Activated naive CD8-positive, alpha-beta T cell treated with anti-CD3 and anti-CD28 coated beads, Interleukin-2, amount 10 ng/mL, durations not matched to agents 7 days and 5 days (primary cell): ENCODE measurements at regions not wholly inside any gene's neighbourhood (a gene's known extent, or its start where the extent isn't known, plus 50 kb on each side); places are given as distances from the start of the nearest gene placed in this dataset.

Source experiments
- ATAC-seq: fragments of 150-1000 bp; cut with Tn5 transposase; one replicate; pipeline ENCODE4 v1.10.0; 2021; ENCODE audit warnings: low read depth, moderate library complexity
- POLR2A ChIA-PET: fragments of 350-600 bp; sonication (Branson Sonifier 250); formaldehyde crosslinking; loops from one replicate; lab custom pipeline; 2021; ENCODE audit warnings: antibody characterized with exemption; lab: Charles Lee
- DNase-seq: peaks from one replicate; pipeline ENCODE4 v3.0.0; 2021
- H3K27ac Mint-ChIP-seq: one replicate; pipeline ENCODE4 v1.8.0; 2022; ENCODE audit warnings: mild to moderate bottlenecking, mixed read lengths
- H3K27me3 Mint-ChIP-seq: one replicate; pipeline ENCODE4 v1.8.0; 2022; ENCODE audit warnings: mild to moderate bottlenecking, moderate library complexity, mixed read lengths
- H3K36me3 Mint-ChIP-seq: one replicate; pipeline ENCODE4 v1.8.0; 2021; ENCODE audit warnings: mild to moderate bottlenecking, mixed read lengths
- H3K4me1 Mint-ChIP-seq: one replicate; pipeline ENCODE4 v1.8.0; 2021; ENCODE audit warnings: mixed read lengths
- H3K4me3 Mint-ChIP-seq: one replicate; pipeline ENCODE4 v1.8.0; 2022; ENCODE audit warnings: mild to moderate bottlenecking, moderate library complexity, mixed read lengths
- H3K9me3 Mint-ChIP-seq: one replicate; pipeline ENCODE4 v1.8.0; 2021; ENCODE audit warnings: mixed read lengths

DNA sequence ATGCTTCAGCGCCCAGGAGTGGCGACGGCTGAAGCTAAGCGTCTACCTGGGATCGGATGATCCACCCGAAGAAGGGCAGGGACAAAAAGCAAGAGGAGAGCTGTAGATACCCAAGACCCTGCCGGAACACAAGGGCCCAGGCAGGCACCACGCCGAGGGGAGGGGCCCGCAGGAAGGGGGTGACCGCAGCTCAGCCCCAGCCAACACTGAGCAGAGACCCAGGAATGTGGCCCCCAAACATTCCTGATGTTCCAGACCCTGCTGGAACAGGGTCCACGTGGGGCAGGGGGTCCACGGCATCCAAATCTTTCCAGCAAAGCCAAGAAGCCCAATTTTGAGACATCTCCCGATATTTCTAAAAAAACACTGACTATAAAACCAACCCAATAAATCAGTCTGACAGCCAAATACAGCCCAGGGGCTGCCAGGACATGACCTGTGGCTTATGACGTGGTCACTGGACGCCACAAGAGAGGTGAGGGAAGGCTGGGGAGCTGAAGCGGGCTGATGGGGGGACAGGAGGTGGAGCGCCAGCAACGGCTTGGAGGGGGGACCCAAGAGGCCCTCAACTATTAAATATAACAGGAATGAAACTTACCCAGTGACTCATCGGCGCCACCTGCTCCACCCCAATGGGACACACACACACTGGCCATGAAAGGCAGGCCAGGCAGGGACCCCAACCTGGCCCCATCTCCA, 58.9 kb downstream of the NCOR2 start:
- DNase-seq (no peak), ATAC-seq (no peak)
- Mint-ChIP-seq H3K27ac (no peak overlapping the region), H3K27me3 (no peaks in the 10 kb centered on the region), H3K4me1 (peaks cover 6% of the 10 kb centered on the region), H3K36me3 (no peaks in the 10 kb centered on the region), H3K9me3 (no peaks in the 10 kb centered on the region), H3K4me3 (no peak overlapping the region)
- POLR2A ChIA-PET: no interaction called here

DNA sequence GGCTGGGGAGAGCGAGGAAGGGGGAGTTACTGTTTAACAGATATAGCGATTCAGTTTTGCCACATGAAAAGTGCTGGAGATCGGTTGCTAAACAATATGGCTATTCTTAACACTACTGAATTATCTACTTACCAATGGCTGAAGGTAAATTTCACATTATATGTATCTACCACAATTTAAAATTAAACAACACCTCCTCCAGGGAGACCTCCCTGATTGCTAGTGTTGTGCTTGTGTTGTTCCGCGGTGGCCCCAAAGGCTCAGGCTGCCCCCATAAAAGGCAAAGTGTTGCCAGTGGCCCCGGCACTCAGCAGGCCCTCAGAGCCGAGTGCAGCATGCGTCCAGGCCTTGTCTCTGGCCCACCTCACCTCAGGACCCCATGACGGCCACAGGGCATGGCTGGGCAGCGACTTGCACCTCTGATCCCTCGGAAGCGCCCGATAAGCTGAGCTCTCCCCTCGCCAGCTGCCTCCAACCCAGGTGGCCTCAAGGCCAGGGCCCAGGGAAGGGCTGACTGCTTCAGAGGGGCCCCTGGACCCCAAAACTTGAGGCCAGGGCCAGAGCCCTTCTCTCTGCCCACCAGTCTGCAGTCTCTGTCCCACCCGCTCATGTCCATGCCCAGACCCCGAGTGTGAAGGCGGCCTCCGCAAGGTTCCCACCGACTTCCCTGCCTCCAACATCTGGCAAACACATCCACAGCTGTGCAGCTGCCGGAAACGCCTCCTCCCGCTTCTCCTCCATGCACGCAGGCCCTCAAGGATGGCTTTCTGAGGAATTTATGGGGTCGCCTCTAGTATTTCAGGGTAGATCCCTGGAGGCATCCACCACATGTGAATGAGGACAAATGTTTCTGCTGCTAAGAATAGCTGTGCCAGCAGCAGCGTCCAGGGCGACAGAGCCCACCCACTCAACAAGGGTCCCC, 60.0 kb downstream of the NCOR2 start:
- Mint-ChIP-seq H3K4me1 (peaks cover 6% of the 10 kb centered on the region), H3K27me3 (no peaks in the 10 kb centered on the region), H3K4me3 (no peak overlapping the region), H3K27ac (no peak overlapping the region), H3K36me3 (no peaks in the 10 kb centered on the region), H3K9me3 (no peaks in the 10 kb centered on the region)
- ATAC-seq (no peak), DNase-seq (no peak)
- POLR2A ChIA-PET: no interaction called here

DNA sequence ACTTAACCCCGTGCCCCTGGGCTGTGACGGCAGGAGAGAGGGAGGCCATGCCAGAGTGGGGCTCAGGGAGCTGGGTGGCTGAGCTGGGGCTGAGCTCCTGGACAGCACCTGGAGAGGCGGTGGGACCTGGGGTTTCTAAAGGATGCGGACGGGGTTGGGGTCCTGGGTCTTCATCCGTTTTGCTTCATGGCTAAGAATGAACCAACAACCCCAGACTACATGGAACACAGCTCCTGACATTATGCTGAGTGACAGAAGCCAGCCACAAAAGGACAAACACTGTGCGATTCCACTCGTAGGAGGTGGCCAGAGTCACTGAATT, 60.6 kb downstream of the NCOR2 start:
- Mint-ChIP-seq H3K4me3 (no peak overlapping the region), H3K27ac (no peak overlapping the region), H3K4me1 (peaks cover 4% of the 10 kb centered on the region), H3K9me3 (no peaks in the 10 kb centered on the region), H3K27me3 (no peaks in the 10 kb centered on the region), H3K36me3 (no peaks in the 10 kb centered on the region)
- DNase-seq (no peak), ATAC-seq (no peak)
- POLR2A ChIA-PET: no interaction called here

GRCh38 chr12:124506145-124506831, 61.1 kb downstream of the NCOR2 start:
- Mint-ChIP-seq H3K27me3 (no peaks in the 10 kb centered on the region), H3K4me1 (peaks cover 7% of the 10 kb centered on the region), H3K4me3 (no peak overlapping the region), H3K9me3 (no peaks in the 10 kb centered on the region), H3K27ac (no peak overlapping the region), H3K36me3 (no peaks in the 10 kb centered on the region)
- ATAC-seq: no peak
- POLR2A ChIA-PET: no interaction called here
- no peak for DNase-seq

DNA sequence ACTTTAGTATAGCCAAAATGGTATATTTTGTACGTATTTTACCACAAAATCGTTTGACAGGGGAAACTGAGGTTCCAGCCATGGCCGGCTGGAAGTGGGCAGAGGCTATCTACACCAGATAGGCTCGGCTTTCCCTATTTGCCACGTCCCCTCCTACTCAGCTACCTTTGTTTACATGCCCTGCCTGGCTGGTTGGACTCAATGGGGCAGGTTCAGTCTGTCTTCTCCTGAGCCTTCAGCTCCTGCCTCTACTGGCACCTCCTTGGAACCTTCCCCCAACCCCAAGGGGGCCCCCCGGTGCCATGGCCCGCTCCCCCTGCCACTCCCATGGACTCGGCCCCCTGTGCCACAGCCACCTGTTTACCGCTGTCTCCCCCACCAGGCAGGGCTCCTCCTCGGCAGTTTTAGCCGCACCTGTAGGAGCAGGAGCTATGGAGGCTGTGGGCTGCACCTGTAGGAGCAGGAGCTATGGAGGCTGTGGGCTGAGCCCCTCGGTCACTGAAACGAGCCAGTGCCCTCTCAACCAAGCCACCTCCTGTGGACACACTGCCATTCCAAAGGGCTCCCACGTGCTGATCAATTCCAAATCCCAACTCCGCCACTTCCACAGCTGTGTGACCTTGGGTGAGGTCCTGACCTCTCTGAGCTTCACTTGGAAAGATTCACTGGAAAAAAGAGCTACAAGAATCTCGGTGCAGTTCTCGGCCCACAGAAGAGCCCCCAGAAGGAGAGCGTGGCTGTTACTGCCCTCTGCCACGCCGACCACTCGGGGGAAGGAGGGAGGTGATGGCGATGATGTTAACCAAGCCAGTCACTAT, 62.2 kb downstream of the NCOR2 start:
- Mint-ChIP-seq H3K4me1 (peaks cover 4% of the 10 kb centered on the region), H3K27me3 (no peaks in the 10 kb centered on the region), H3K4me3 (no peak overlapping the region), H3K27ac (no peak overlapping the region), H3K36me3 (no peaks in the 10 kb centered on the region), H3K9me3 (no peaks in the 10 kb centered on the region)
- POLR2A ChIA-PET: no interaction called here
- ATAC-seq: no peak
- DNase-seq: no peak

- no peak for DNase-seq
- peaks cover 7% of the 10 kb centered on the region for H3K4me1 Mint-ChIP-seq
- H3K36me3 Mint-ChIP-seq: no peaks in the 10 kb centered on the region
- no peaks in the 10 kb centered on the region for H3K27me3 Mint-ChIP-seq
- H3K27ac Mint-ChIP-seq: no peak overlapping the region
- POLR2A ChIA-PET: no interaction called here
- ATAC-seq: no peak
- no peaks in the 10 kb centered on the region for H3K9me3 Mint-ChIP-seq
- H3K4me3 Mint-ChIP-seq: no peak overlapping the region
Measured at GRCh38 chr12:124504273-124505000, 63.0 kb downstream of the NCOR2 start.

GRCh38 chr12:124503305-124503704, 64.1 kb downstream of the NCOR2 start:
- no peak overlapping the region for H3K4me3 Mint-ChIP-seq
- ATAC-seq (no peak), DNase-seq (no peak)
- POLR2A ChIA-PET: no interaction called here
- peaks cover 12% of the 10 kb centered on the region for H3K4me1 Mint-ChIP-seq
- no peaks in the 10 kb centered on the region for H3K36me3 Mint-ChIP-seq
- H3K9me3 Mint-ChIP-seq: no peaks in the 10 kb centered on the region
- H3K27me3 Mint-ChIP-seq: no peaks in the 10 kb centered on the region
- H3K27ac Mint-ChIP-seq: no peak overlapping the region

DNA sequence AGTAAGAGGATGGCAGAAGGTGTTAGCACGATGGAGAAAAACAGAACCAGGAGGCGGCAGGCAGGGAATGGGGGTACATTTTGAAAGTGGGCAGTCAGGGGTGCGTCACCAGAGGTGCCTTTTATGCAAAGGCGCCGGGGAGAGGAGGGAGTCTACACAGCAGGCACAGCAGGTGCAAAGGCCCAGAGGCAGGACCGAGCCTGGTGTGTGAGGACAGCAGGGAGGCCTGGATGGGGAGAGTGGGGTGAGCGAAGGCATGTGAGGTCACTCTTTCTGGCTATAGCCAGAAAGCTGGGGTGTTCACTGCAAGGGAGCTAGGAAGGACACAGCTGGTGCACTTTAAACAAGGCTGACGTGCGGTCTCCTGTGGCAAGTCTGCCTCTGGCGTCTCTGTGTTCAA, 65.0 kb downstream of the NCOR2 start:
- Mint-ChIP-seq H3K4me1 (peaks cover 12% of the 10 kb centered on the region), H3K27ac (no peak overlapping the region), H3K36me3 (no peaks in the 10 kb centered on the region), H3K9me3 (no peaks in the 10 kb centered on the region), H3K27me3 (no peaks in the 10 kb centered on the region), H3K4me3 (no peak overlapping the region)
- ATAC-seq (no peak), DNase-seq (no peak)
- POLR2A ChIA-PET: no interaction called here

- no peak overlapping the region for H3K4me3 Mint-ChIP-seq
- POLR2A ChIA-PET: no interaction called here
- ATAC-seq (no peak), DNase-seq (no peak)
- H3K36me3 Mint-ChIP-seq: no peaks in the 10 kb centered on the region
- no peaks in the 10 kb centered on the region for H3K27me3 Mint-ChIP-seq
- no peaks in the 10 kb centered on the region for H3K9me3 Mint-ChIP-seq
- H3K27ac Mint-ChIP-seq: no peak overlapping the region
- peaks cover 11% of the 10 kb centered on the region for H3K4me1 Mint-ChIP-seq
Measured at GRCh38 chr12:124501827-124502226, 65.6 kb downstream of the NCOR2 start.

GRCh38 chr12:124501112-124501561, 66.3 kb downstream of the NCOR2 start:
- no peak overlapping the region for H3K4me3 Mint-ChIP-seq
- no peaks in the 10 kb centered on the region for H3K27me3 Mint-ChIP-seq
- H3K9me3 Mint-ChIP-seq: no peaks in the 10 kb centered on the region
- ATAC-seq (no peak), DNase-seq (no peak)
- peaks cover 13% of the 10 kb centered on the region for H3K4me1 Mint-ChIP-seq
- POLR2A ChIA-PET: no interaction called here
- peak overlapping the region; percentile 5 for H3K27ac Mint-ChIP-seq
- no peaks in the 10 kb centered on the region for H3K36me3 Mint-ChIP-seq

- POLR2A ChIA-PET: no interaction called here
- no peak overlapping the region for H3K27ac Mint-ChIP-seq
- H3K4me1 Mint-ChIP-seq: peaks cover 15% of the 10 kb centered on the region
- H3K27me3 Mint-ChIP-seq: no peaks in the 10 kb centered on the region
- H3K9me3 Mint-ChIP-seq: no peaks in the 10 kb centered on the region
- no peak overlapping the region for H3K4me3 Mint-ChIP-seq
- H3K36me3 Mint-ChIP-seq: no peaks in the 10 kb centered on the region
- ATAC-seq: no peak
- no peak for DNase-seq
Measured at GRCh38 chr12:124499898-124500244, 67.5 kb downstream of the NCOR2 start.

DNA sequence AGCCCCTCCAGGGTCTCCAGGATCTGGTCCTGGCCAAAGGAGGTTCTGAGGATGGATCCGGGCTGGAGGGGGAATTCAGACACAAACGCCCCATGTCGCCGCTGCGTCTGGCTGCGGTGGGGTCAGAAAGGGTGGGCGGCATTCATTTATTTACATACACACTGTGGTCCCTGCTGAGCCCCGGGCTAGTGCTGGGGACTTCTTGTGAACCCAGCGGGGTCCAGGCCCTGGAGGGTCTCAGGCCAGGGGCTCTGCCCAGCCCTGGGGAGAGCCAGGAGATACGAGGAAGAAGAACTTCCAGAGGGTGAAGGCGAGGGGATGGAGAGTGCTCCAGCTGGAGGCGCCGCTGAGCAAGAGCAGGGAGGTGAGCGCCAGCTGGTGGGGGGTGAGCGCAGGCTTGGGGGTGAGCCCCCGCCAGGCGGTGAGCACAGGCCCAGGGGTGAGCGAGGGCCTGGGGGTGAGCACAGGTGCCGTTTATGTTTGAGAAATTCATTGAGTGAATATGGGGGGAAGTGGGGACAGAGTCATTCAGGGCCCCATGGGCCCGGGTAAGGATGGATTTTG, 68.1 kb downstream of the NCOR2 start:
- no peaks in the 10 kb centered on the region for H3K9me3 Mint-ChIP-seq
- no peak overlapping the region for H3K4me3 Mint-ChIP-seq
- H3K4me1 Mint-ChIP-seq: peaks cover 16% of the 10 kb centered on the region
- POLR2A ChIA-PET: no interaction called here
- ATAC-seq (no peak), DNase-seq (no peak)
- no peaks in the 10 kb centered on the region for H3K27me3 Mint-ChIP-seq
- H3K36me3 Mint-ChIP-seq: no peaks in the 10 kb centered on the region
- H3K27ac Mint-ChIP-seq: no peak overlapping the region
